HL-60 (cell line): ENCODE measurements at regions not wholly inside any gene's neighbourhood (a gene's known extent, or its start where the extent isn't known, plus 50 kb on each side); places are given as distances from the start of the nearest gene placed in this dataset.

ENCODE experiments used
- CTCF ChIP-seq: IDR thresholded peaks from one replicate; pipeline ENCODE4 v1.5.1; 2011; ENCODE audit warnings: low read length, control low read depth, inconsistent platforms; ENCODE audit not compliant: insufficient read depth
- POLR2AphosphoS5 ChIP-seq: IDR thresholded peaks from 2 replicates; pipeline ENCODE4 v1.6.1; 2012; ENCODE audit warnings: low read depth
- REST ChIP-seq: IDR thresholded peaks from 2 replicates; pipeline ENCODE4 v1.6.1; 2012; ENCODE audit warnings: low read depth; ENCODE audit not compliant: insufficient replicate concordance

- TF ChIP-seq CTCF (no peak), POLR2AphosphoS5 (no peak), REST (no peak)
Measured at GRCh38 chrX:34555481-34555880, 101.6 kb downstream of the TMEM47 start.
